ENCODE measurements at regions not wholly inside any gene's neighbourhood (a gene's known extent, or its start where the extent isn't known, plus 50 kb on each side); places are given as distances from the start of the nearest gene placed in this dataset.
A peak's percentile ranks its signal among the peaks of the same experiment; 100 is the strongest.

DNA sequence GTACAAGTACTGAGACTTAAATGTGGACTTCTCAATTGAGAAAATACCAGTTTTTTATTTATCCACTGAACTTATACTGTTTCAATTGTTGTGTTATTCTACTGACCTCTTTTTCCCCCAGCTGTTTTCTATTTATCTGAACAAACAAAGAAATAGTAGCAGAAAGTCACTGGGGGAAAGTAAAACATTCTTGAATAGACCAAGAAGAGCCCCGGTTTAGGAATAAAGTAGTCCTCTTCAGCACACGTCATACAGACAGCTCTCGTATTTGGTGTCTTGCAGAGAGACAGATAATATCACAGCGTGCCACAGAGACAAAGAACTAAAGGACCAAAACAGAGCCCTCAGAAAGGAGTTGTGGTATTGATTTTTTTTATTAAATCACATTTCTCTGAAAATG is 1159.1 kb upstream of the CDH8 start:
- no peak overlapping the region for H3K4me3 Mint-ChIP-seq
- H3K36me3 Mint-ChIP-seq (ENCODE audit: insufficient read depth in 2 of 2): peaks cover 3 to 7% of the 10 kb centered on the region in 2 donors
- DNase-seq (no peak), ATAC-seq (replicated peaks in 1 of 2) (no peak)
- no peaks in the 10 kb centered on the region for H3K4me1 Mint-ChIP-seq (ENCODE audit: low read depth)
- no peak overlapping the region for H3K27ac Mint-ChIP-seq
- H3K9me3 Mint-ChIP-seq: peaks cover 11 to 13% of the 10 kb centered on the region in 2 donors
- H3K27me3 Mint-ChIP-seq (ENCODE audit: low read depth): no peaks in the 10 kb centered on the region

DNA sequence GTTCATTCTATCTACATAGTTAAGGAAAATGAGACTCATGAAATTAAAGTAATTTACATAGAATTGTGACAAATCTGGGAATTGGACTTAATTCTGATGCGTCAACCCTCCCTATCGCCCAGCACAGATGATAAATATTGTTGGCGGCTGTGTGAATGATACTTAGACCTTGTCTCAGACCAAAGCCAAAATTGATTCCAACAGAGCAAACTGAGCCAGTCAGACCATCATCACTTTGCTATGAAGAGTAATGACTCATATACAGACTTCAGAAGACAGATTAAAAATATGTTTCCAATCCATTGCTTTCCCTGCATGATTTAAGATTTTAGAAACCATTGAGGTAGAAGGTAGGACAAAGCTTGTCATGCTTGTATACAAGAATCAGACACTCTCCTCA is 1156.7 kb upstream of the CDH8 start:
- H3K27ac Mint-ChIP-seq: no peak overlapping the region
- peaks cover 0 to 4% of the 10 kb centered on the region in 2 donors for H3K36me3 Mint-ChIP-seq (ENCODE audit: insufficient read depth in 2 of 2)
- DNase-seq (no peak), ATAC-seq (replicated peaks in 1 of 2) (no peak)
- H3K27me3 Mint-ChIP-seq (ENCODE audit: low read depth): no peaks in the 10 kb centered on the region
- peaks cover 11 to 17% of the 10 kb centered on the region in 2 donors for H3K9me3 Mint-ChIP-seq
- no peaks in the 10 kb centered on the region for H3K4me1 Mint-ChIP-seq (ENCODE audit: low read depth)
- H3K4me3 Mint-ChIP-seq: no peak overlapping the region

DNA sequence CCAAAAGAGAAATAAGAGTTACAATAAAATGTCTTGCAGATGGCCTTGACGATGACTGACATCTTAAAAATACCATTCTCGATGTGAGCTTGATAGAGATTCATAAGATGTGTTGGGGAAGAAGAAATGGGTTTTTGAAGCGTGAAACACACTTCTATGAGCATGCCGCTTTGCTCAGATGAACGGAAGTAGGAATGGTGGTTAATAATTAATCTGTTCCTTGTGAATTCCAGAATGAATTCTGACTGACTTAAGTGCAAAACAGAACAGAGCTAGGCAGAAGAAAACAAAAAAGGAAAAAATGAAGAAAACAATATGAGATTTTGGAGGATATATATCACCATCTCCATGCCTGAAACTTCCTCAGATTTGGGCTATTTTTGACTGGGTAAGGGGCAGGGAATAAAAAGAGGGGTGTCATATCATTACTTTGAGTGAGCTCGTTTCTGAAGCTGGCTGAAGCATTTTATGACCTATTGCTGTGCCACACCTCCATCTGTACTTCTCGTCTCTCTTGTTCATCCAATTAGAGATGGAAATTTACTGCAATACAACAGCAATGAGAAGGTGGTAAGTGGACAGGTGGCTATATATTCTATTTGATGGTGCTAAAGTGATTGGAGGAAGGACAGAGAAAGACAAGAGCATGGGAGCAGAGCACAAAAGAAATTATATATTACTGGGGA is 1152.0 kb upstream of the CDH8 start:
- DNase-seq (no peak), ATAC-seq (replicated peaks in 1 of 2) (no peak)
- Mint-ChIP-seq H3K27ac (no peak overlapping the region), H3K27me3 (ENCODE audit: low read depth) (no peaks in the 10 kb centered on the region), H3K4me1 (ENCODE audit: low read depth) (no peaks in the 10 kb centered on the region), H3K9me3 (peaks cover 21 to 25% of the 10 kb centered on the region in 2 donors), H3K36me3 (ENCODE audit: insufficient read depth in 2 of 2) (no peaks in the 10 kb centered on the region), H3K4me3 (no peak overlapping the region)

DNA sequence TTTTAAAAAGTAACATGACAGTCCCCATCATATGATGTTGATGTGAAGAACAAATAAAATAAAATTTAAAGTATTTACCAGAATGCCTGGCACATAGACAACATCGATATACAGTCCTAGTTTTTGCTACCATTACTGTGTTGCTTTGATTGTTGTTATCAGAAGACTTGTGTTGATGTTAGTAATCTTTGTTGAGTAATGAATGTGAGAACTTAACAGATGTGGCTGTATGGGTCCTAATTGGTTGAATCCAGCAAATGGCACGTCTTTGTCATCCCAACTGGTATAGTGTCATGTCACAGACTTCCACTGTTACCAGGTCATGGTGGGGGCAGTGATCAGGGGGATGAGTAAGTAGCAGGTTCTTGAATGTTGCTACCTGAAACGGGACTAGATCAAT is 1151.4 kb upstream of the CDH8 start:
- DNase-seq (no peak), ATAC-seq (replicated peaks in 1 of 2) (no peak)
- Mint-ChIP-seq H3K4me1 (ENCODE audit: low read depth) (no peaks in the 10 kb centered on the region), H3K27me3 (ENCODE audit: low read depth) (no peaks in the 10 kb centered on the region), H3K27ac (no peak overlapping the region), H3K36me3 (ENCODE audit: insufficient read depth in 2 of 2) (no peaks in the 10 kb centered on the region), H3K4me3 (no peak overlapping the region), H3K9me3 (peaks cover 23 to 24% of the 10 kb centered on the region in 2 donors)

DNA sequence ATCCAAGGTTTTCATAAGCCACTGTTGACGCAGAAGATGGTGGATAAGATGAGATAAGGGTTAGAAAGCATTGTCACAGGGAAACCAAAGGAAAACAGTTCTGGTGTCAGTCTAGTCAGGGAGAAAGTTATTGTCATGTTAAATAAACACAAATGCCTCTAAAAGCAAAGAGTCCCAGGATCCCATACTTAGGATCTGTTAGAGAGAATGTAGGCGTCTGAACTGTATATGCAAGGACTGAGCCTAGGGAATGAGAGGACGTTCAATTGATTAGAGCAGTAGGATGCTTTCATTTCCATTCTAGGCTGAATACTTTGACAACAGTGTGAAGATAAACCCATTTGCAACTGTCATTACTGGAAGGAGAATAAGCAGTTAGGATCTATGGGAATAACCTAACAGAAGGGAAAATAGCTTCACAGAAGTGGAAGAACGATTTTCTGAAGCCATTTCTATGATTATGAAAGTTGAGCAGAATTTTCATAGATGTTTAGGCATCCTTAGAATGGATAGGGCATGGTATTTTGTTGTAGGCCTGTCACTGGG is 1149.1 kb upstream of the CDH8 start:
- H3K4me1 Mint-ChIP-seq (ENCODE audit: low read depth): no peaks in the 10 kb centered on the region
- no peak overlapping the region for H3K4me3 Mint-ChIP-seq
- DNase-seq: no peak
- ATAC-seq (replicated peaks in 1 of 2): no peak
- H3K27me3 Mint-ChIP-seq (ENCODE audit: low read depth): no peaks in the 10 kb centered on the region
- H3K9me3 Mint-ChIP-seq: peaks cover 23 to 26% of the 10 kb centered on the region in 2 donors
- H3K36me3 Mint-ChIP-seq (ENCODE audit: insufficient read depth in 2 of 2): no peaks in the 10 kb centered on the region
- H3K27ac Mint-ChIP-seq: no peak overlapping the region

DNA sequence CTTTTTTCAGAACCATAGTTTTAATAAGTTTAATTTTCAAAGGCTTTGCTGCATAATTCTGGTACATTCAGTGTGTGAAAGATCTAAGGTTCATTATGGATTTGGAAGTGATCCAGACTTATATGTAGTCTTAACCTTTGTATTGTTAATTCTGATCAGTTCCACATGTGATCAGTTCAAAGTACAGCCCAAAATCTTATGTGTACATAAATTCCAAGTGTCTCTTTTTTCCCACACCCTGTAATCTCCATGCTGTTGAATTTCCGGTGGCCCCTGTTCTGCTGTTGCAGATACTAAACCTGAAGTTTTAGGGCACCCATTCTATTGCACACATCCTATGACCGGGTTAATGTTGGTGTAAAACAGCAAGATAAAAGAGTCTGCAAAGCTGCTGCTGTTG is 1147.5 kb upstream of the CDH8 start:
- Mint-ChIP-seq H3K27me3 (ENCODE audit: low read depth) (no peaks in the 10 kb centered on the region), H3K27ac (no peak overlapping the region), H3K36me3 (ENCODE audit: insufficient read depth in 2 of 2) (no peaks in the 10 kb centered on the region), H3K4me3 (no peak overlapping the region), H3K4me1 (ENCODE audit: low read depth) (no peaks in the 10 kb centered on the region), H3K9me3 (peaks cover 18 to 26% of the 10 kb centered on the region in 2 donors)
- DNase-seq (no peak), ATAC-seq (replicated peaks in 1 of 2) (no peak)

DNA sequence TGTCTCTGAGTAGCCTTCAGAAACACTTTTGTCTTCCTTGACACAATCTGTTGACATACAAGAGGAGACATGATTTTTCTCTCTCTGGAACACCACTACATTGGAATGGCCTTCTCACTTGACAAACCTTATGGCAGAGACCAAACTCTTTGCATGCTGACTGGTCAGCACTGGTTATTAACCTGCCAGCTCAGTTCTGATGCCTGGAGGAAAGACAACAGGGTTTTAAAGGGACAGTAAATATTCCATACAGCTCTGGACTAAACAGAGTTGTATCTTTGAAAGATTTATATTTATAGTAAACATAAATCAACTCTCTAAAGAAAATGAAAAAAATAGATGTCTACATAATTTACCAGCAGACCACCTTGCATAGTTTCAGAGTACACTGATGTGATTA is 1139.1 kb upstream of the CDH8 start:
- DNase-seq (no peak), ATAC-seq (replicated peaks in 1 of 2) (no peak)
- Mint-ChIP-seq H3K27ac (no peak overlapping the region), H3K36me3 (ENCODE audit: insufficient read depth in 2 of 2) (peaks cover 0 to 2% of the 10 kb centered on the region in 2 donors), H3K4me1 (ENCODE audit: low read depth) (no peaks in the 10 kb centered on the region), H3K9me3 (peaks cover 11 to 12% of the 10 kb centered on the region in 2 donors), H3K27me3 (ENCODE audit: low read depth) (no peaks in the 10 kb centered on the region), H3K4me3 (no peak overlapping the region)

DNA sequence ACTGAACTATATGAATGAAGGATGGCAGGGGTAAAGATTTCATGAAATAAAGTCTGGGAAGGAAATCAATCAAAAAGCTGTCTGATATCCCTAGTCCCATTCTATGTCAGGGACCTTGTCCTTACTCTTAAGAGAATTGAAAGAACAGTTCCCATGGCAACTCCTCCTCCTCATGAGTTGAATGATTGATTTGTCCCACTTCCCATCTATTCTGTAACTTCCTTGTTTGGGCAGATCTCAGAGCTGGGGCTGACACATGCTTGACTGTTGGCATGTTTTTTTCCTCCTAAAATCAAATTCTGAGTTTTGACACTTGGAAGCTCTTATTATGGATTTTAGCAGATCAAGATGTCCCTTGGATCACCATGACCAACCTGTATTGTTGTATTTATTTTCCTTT is 1138.6 kb upstream of the CDH8 start:
- no peak for ATAC-seq (replicated peaks in 1 of 2)
- H3K4me3 Mint-ChIP-seq: no peak overlapping the region
- H3K4me1 Mint-ChIP-seq (ENCODE audit: low read depth): no peaks in the 10 kb centered on the region
- DNase-seq: no peak
- H3K27me3 Mint-ChIP-seq (ENCODE audit: low read depth): no peaks in the 10 kb centered on the region
- peaks cover under 1 to 2% of the 10 kb centered on the region in 2 donors for H3K36me3 Mint-ChIP-seq (ENCODE audit: insufficient read depth in 2 of 2)
- H3K9me3 Mint-ChIP-seq: peaks cover 11 to 15% of the 10 kb centered on the region in 2 donors
- no peak overlapping the region for H3K27ac Mint-ChIP-seq

DNA sequence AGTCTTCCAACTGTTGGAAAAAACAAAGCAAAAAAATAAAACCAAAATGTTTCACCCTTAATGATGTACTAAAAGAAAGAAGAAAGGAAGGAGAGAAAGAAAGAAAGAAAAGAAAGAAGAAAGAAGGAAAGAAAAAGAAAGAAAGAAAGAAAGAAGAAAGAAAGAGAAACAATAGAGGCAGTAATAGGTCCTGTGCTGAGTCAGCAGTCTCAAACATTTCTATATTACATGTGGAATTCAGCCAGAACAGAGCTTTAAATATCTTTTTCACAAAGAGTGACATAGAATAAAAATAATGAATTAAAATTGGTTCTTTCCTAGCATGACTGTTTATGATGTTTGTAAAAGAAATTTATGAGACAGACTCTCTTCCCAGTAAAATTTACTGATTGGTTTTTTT is 1135.3 kb upstream of the CDH8 start:
- peak overlapping the region; percentile 70 for H3K27ac Mint-ChIP-seq
- H3K36me3 Mint-ChIP-seq (ENCODE audit: insufficient read depth in 2 of 2): peaks cover 2% of the 10 kb centered on the region in 2 donors
- H3K27me3 Mint-ChIP-seq (ENCODE audit: low read depth): no peaks in the 10 kb centered on the region
- ATAC-seq (replicated peaks in 1 of 2) (no peak), DNase-seq (no peak)
- no peaks in the 10 kb centered on the region for H3K4me1 Mint-ChIP-seq (ENCODE audit: low read depth)
- peaks cover 11 to 18% of the 10 kb centered on the region in 2 donors for H3K9me3 Mint-ChIP-seq
- H3K4me3 Mint-ChIP-seq: no peak overlapping the region

DNA sequence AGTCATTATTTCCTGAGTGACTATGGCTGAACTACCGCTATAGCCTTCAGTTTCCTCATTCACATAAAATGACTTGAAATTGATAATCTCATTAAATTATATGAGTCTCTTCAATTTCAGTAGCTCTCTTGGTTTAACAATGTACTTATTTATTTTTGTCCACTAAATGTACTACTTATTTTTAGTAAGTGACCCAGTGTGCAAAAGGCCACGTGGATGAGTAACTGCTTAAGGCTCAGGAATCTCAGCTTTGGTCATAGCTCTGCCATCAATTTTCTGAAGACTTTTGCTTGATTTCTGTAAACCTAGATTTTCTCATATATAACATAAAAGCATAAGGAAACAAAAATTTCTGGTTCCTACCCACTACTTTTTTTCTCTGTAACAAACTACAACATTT is 1132.9 kb upstream of the CDH8 start:
- H3K9me3 Mint-ChIP-seq: peaks cover 9 to 12% of the 10 kb centered on the region in 2 donors
- no peak overlapping the region for H3K4me3 Mint-ChIP-seq
- H3K27me3 Mint-ChIP-seq (ENCODE audit: low read depth): no peaks in the 10 kb centered on the region

DNA sequence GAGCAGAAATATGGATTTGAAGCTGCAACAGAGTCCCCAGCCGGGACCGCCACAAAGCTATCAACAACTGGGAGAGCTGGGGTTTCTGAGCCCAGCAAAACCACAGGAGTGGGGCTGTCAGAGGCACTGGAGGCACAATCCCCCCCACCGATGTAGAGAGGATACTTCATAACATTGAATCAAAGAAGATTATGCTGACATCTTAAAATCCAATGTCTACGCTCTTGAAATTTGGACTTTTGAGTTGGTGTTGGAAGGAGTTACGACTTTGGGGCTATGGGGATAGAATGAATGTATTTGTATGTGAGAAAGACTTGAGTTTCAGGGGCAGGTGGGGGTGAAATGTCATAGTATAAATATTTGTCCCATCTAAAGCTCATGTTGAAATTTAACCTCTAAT is 1121.6 kb upstream of the CDH8 start:
- no peaks in the 10 kb centered on the region for H3K27me3 Mint-ChIP-seq (ENCODE audit: low read depth)
- H3K4me1 Mint-ChIP-seq (ENCODE audit: low read depth): no peaks in the 10 kb centered on the region
- H3K9me3 Mint-ChIP-seq: peaks cover 14% of the 10 kb centered on the region in 2 donors
- H3K4me3 Mint-ChIP-seq: no peak overlapping the region
- DNase-seq (no peak), ATAC-seq (replicated peaks in 1 of 2) (no peak)
- no peaks in the 10 kb centered on the region for H3K36me3 Mint-ChIP-seq (ENCODE audit: insufficient read depth in 2 of 2)
- H3K27ac Mint-ChIP-seq: no peak overlapping the region

More for the DNA sequence above, 1132.9 kb upstream of the CDH8 start:
- Mint-ChIP-seq H3K36me3 (ENCODE audit: insufficient read depth in 2 of 2) (peaks cover 2% of the 10 kb centered on the region in 2 donors), H3K4me1 (ENCODE audit: low read depth) (no peaks in the 10 kb centered on the region), H3K27ac (no peak overlapping the region)
- DNase-seq (no peak), ATAC-seq (replicated peaks in 1 of 2) (no peak)

DNA sequence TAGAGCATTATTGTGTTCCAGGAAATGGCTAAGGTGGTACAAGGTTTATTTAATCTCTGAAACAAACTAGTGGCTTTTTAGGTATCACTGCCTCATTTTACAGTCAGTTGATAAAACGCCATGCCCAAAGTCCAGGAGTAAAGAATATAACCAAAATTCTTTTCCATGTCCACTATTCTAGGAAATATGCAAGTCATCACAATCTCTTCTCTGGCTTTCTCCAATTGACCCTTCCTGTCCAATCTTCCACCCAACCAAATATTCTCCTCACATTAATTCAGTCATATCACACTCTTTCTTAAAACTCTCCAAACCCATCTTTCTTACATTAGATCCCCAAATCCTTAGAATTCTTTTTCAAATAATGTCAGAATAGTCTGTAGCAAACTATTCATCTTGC is 1110.0 kb upstream of the CDH8 start:
- Mint-ChIP-seq H3K4me1 (ENCODE audit: low read depth) (no peaks in the 10 kb centered on the region), H3K36me3 (ENCODE audit: insufficient read depth in 2 of 2) (peaks cover 0 to 2% of the 10 kb centered on the region in 2 donors), H3K4me3 (no peak overlapping the region), H3K27ac (no peak overlapping the region), H3K27me3 (ENCODE audit: low read depth) (no peaks in the 10 kb centered on the region), H3K9me3 (peaks cover 10 to 11% of the 10 kb centered on the region in 2 donors)
- DNase-seq (no peak), ATAC-seq (replicated peaks in 1 of 2) (no peak)

DNA sequence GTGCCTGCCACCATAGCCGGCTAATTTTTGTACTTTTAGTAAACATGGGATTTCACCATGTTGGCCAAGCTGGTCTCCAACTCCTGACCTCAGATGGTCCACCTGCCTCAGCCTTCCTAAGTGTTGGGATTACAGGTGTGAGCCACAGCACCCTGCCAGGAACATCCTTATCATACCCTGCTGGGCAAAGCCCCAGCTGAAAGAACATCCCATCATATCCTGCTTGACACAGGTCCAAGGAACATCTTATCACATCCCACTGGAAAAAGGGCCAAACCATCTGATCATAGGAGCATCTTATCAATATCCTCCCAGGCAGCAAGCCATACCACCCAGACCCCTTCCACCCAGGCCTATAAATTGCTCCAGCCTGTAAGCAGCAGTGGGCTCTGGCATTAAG is 1109.2 kb upstream of the CDH8 start:
- Mint-ChIP-seq H3K4me1 (ENCODE audit: low read depth) (no peaks in the 10 kb centered on the region), H3K27me3 (ENCODE audit: low read depth) (no peaks in the 10 kb centered on the region), H3K4me3 (no peak overlapping the region), H3K27ac (no peak overlapping the region), H3K9me3 (peaks cover 10 to 12% of the 10 kb centered on the region in 2 donors), H3K36me3 (ENCODE audit: insufficient read depth in 2 of 2) (peaks cover 0 to 2% of the 10 kb centered on the region in 2 donors)
- no peak for ATAC-seq (replicated peaks in 1 of 2)
- DNase-seq: no peak

DNA sequence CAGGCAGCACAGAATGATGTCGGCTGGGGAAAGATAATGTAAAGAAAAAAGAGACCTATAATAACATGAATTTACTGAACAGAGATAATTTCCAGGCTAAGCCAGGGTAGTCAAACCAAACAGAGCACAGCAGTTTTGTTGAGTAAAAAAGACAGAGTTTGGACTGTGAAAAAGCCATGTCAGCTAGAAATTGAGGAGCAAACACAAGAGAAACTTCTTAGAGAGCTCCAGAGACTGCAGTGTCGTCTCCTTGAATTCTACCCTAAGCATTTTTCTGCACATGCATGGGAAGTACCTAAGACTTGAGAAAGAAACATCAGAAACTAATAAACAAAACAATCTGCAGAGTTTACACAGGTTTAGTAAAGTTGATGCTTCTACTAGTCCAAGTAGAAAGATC is 1098.8 kb upstream of the CDH8 start:
- ATAC-seq (replicated peaks in 1 of 2): no peak

More for the DNA sequence above, 1098.8 kb upstream of the CDH8 start:
- H3K27me3 Mint-ChIP-seq (ENCODE audit: low read depth): no peaks in the 10 kb centered on the region
- no peak overlapping the region for H3K4me3 Mint-ChIP-seq
- peaks cover 10 to 14% of the 10 kb centered on the region in 2 donors for H3K9me3 Mint-ChIP-seq
- DNase-seq: no peak
- H3K36me3 Mint-ChIP-seq (ENCODE audit: insufficient read depth in 2 of 2): peaks cover 0 to 1% of the 10 kb centered on the region in 2 donors
- H3K27ac Mint-ChIP-seq: no peak overlapping the region
- no peaks in the 10 kb centered on the region for H3K4me1 Mint-ChIP-seq (ENCODE audit: low read depth)
